ENCODE measurements at regions not wholly inside any gene's neighbourhood (a gene's known extent, or its start where the extent isn't known, plus 50 kb on each side); places are given as distances from the start of the nearest gene placed in this dataset.

DNA sequence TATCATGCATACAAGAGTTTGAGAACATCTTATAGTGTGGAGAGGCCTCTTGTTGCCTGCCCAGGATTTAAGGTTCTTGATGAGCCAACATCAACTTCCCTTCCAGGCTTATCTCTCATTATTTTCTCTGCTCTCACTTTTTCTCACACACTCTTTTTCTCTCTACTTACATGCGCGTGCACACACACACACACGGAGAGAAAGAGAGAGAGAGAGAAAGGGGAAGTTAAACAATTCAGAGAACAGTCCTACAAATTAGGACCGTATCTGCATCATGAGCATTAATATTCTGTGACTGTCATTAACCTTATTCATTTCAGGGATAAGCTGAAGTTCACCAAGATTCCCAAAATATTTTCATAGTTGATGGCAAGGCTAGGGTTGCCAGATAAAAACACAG lies 269.0 kb downstream of the ZNF621 start:
- Histone ChIP-seq H3K4me1 (ENCODE audit: control insufficient read depth, insufficient read depth, low read length) (no peaks in the 10 kb centered on the region), H3K27ac (ENCODE audit: low read length) (no peak overlapping the region), H3K9me3 (ENCODE audit: control insufficient read depth, insufficient read depth, low read depth, low read length) (no peaks in the 10 kb centered on the region), H3K36me3 (ENCODE audit: control insufficient read depth, insufficient read depth, low read length) (no peaks in the 10 kb centered on the region), H3K27me3 (ENCODE audit: control insufficient read depth, insufficient read depth, low read length) (no peaks in the 10 kb centered on the region), H3K4me3 (ENCODE audit: low read depth in 2 of 2, low read length in 2 of 2) (no peak overlapping the region)
- intact Hi-C loops (cut with micrococcal nuclease; ENCODE audit: unreplicated experiment) (no loop called here), in situ Hi-C loops (cut with HindIII; ENCODE audit: low pct_unique_long_range_greater_than_20kb, low sequenced_read_pairs) (no loop called here)
- ChIA-PET POLR2A (no interaction called here), CTCF (no interaction called here)
- no TSS peak for BruUV-seq (replicated peaks)
- DNase-seq (ENCODE audit: low read depth, low spot score) (no peak), ATAC-seq (no peak)
- TF ChIP-seq, protein P1, sequence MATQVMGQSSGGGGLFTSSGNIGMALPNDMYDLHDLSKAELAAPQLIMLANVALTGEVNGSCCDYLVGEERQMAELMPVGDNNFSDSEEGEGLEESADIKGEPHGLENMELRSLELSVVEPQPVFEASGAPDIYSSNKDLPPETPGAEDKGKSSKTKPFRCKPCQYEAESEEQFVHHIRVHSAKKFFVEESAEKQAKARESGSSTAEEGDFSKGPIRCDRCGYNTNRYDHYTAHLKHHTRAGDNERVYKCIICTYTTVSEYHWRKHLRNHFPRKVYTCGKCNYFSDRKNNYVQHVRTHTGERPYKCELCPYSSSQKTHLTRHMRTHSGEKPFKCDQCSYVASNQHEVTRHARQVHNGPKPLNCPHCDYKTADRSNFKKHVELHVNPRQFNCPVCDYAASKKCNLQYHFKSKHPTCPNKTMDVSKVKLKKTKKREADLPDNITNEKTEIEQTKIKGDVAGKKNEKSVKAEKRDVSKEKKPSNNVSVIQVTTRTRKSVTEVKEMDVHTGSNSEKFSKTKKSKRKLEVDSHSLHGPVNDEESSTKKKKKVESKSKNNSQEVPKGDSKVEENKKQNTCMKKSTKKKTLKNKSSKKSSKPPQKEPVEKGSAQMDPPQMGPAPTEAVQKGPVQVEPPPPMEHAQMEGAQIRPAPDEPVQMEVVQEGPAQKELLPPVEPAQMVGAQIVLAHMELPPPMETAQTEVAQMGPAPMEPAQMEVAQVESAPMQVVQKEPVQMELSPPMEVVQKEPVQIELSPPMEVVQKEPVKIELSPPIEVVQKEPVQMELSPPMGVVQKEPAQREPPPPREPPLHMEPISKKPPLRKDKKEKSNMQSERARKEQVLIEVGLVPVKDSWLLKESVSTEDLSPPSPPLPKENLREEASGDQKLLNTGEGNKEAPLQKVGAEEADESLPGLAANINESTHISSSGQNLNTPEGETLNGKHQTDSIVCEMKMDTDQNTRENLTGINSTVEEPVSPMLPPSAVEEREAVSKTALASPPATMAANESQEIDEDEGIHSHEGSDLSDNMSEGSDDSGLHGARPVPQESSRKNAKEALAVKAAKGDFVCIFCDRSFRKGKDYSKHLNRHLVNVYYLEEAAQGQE (IDR thresholded peaks at IDR 0.05; ENCODE audit: insufficient read depth in 1 of 2, low read depth in 2 of 2, low read length in 1 of 2), result no peak
- no peak for TF ChIP-seq SIN3A (IDR thresholded peaks at IDR 0.05; ENCODE audit: borderline replicate concordance, insufficient read depth, low read depth, low read length)
- no peak for TF ChIP-seq TCF7L2 (IDR thresholded peaks at IDR 0.05; ENCODE audit: low read depth, low read length)
- TF ChIP-seq POLR2AphosphoS5 (IDR thresholded peaks at IDR 0.05; ENCODE audit: low read depth, low read length), result no peak
- TF ChIP-seq, protein P2, sequence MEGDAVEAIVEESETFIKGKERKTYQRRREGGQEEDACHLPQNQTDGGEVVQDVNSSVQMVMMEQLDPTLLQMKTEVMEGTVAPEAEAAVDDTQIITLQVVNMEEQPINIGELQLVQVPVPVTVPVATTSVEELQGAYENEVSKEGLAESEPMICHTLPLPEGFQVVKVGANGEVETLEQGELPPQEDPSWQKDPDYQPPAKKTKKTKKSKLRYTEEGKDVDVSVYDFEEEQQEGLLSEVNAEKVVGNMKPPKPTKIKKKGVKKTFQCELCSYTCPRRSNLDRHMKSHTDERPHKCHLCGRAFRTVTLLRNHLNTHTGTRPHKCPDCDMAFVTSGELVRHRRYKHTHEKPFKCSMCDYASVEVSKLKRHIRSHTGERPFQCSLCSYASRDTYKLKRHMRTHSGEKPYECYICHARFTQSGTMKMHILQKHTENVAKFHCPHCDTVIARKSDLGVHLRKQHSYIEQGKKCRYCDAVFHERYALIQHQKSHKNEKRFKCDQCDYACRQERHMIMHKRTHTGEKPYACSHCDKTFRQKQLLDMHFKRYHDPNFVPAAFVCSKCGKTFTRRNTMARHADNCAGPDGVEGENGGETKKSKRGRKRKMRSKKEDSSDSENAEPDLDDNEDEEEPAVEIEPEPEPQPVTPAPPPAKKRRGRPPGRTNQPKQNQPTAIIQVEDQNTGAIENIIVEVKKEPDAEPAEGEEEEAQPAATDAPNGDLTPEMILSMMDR (IDR thresholded peaks at IDR 0.05), result no peak

DNA sequence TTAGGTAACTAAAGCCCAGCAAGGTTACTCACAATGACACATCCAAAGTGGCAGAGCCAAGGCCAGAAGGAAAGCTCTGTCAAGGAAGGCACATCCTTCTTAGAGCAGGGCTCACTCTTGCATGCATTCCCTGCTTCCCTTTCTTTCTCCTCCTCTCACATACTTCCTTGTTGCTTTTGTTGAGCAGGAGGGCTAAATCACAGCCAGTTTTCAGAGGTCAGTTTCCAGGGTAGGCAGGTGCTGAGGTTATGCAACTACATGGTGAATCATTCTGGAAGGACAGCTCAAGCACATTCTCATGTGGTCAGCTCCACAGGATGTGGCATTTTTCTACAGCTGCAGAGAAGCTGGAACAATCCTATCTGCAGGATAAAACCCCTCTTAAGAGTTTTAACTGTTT lies 275.6 kb downstream of the ZNF621 start:
- TF ChIP-seq, protein P1 (IDR thresholded peaks at IDR 0.05; ENCODE audit: insufficient read depth in 1 of 2, low read depth in 2 of 2, low read length in 1 of 2), result no peak
- TF ChIP-seq SIN3A (IDR thresholded peaks at IDR 0.05; ENCODE audit: borderline replicate concordance, insufficient read depth, low read depth, low read length) (no peak), TCF7L2 (IDR thresholded peaks at IDR 0.05; ENCODE audit: low read depth, low read length) (no peak), POLR2AphosphoS5 (IDR thresholded peaks at IDR 0.05; ENCODE audit: low read depth, low read length) (no peak)
- TF ChIP-seq, protein P2 (IDR thresholded peaks at IDR 0.05), result no peak
- Histone ChIP-seq H3K27ac (ENCODE audit: low read length) (no peak overlapping the region), H3K27me3 (ENCODE audit: control insufficient read depth, insufficient read depth, low read length) (no peaks in the 10 kb centered on the region), H3K9me3 (ENCODE audit: control insufficient read depth, insufficient read depth, low read depth, low read length) (no peaks in the 10 kb centered on the region), H3K36me3 (ENCODE audit: control insufficient read depth, insufficient read depth, low read length) (no peaks in the 10 kb centered on the region), H3K4me1 (ENCODE audit: control insufficient read depth, insufficient read depth, low read length) (no peaks in the 10 kb centered on the region), H3K4me3 (ENCODE audit: low read depth in 2 of 2, low read length in 2 of 2) (no peak overlapping the region)
- DNase-seq (ENCODE audit: low read depth, low spot score) (peak; percentile 5), ATAC-seq (no peak)
- BruUV-seq (replicated peaks), result no TSS peak
- ChIA-PET POLR2A (interaction anchor here (0.6 kb wide), 1 partner anchor 9 kb away, joined by 3 read pairs; no protein-coding TSS in a partner anchor), CTCF (no interaction called here)
- in situ Hi-C loops (cut with HindIII; ENCODE audit: low pct_unique_long_range_greater_than_20kb, low sequenced_read_pairs) (no loop called here), intact Hi-C loops (cut with micrococcal nuclease; ENCODE audit: unreplicated experiment) (no loop called here)
